ENCODE measurements at regions not wholly inside any gene's neighbourhood (a gene's known extent, or its start where the extent isn't known, plus 50 kb on each side); places are given as distances from the start of the nearest gene placed in this dataset.

DNA sequence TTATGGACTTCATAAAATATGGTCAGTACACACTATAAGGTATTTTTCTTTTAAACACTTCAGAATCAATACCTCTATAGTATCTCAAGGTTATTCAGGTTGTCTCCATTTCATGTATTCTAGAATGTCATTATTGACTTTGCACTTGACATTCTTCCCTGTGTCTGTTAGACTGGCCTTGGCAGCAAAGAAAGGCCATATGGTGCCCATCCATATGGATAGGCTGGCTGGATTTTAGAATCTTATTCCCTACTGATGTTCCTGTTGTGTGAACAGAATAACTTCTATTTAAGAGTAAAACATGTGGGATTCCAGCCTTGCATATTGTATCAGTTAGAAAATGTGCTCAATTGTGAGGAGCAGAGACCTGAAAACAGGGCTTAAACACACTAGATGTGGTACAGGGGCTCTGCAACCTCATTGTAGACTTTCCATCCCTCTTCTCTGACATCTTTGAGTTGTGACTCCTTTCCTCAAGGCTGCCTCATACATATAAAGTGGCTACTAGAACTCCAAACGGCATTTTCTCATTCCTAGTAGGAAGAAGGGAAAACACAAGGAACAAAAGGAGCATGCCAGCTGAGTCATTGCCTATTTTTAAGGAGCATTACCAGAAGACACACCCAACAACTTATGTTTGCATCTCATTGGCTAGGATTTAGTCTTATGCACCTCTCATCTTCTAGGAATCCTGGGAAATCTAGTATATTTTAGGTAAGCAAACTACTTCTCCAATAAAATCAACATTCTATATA lies 221.2 kb upstream of the TMPO start:
- TF ChIP-seq, protein P1, sequence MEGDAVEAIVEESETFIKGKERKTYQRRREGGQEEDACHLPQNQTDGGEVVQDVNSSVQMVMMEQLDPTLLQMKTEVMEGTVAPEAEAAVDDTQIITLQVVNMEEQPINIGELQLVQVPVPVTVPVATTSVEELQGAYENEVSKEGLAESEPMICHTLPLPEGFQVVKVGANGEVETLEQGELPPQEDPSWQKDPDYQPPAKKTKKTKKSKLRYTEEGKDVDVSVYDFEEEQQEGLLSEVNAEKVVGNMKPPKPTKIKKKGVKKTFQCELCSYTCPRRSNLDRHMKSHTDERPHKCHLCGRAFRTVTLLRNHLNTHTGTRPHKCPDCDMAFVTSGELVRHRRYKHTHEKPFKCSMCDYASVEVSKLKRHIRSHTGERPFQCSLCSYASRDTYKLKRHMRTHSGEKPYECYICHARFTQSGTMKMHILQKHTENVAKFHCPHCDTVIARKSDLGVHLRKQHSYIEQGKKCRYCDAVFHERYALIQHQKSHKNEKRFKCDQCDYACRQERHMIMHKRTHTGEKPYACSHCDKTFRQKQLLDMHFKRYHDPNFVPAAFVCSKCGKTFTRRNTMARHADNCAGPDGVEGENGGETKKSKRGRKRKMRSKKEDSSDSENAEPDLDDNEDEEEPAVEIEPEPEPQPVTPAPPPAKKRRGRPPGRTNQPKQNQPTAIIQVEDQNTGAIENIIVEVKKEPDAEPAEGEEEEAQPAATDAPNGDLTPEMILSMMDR (IDR thresholded peaks at IDR 0.05; ENCODE audit: insufficient read depth, low read length, poor library complexity, severe bottlenecking) = no peak
- no peak for TF ChIP-seq EZH2phosphoT487 (conservative IDR thresholded peaks at IDR 0.05; ENCODE audit: low read length)
